HCT116 (cell line): ENCODE measurements at regions not wholly inside any gene's neighbourhood (a gene's known extent, or its start where the extent isn't known, plus 50 kb on each side); places are given as distances from the start of the nearest gene placed in this dataset.

Source experiments
- ATAC-seq: fragments of 200-7000 bp; cut with Tn5 transposase; 2 replicates; pipeline ENCODE4 v1.9.1; 2020; ENCODE audit warnings: mild to moderate bottlenecking, moderate library complexity
- BruUV-seq: library from RNA; stranded (reverse); fragments of 400-500 nt; replicated peaks from 2 replicates; lab custom pipeline; 2021; lab: Mats Ljungman, UMichigan
- CTCF ChIA-PET: fragments of 300-600 bp; sonication (Branson Sonifier 250); formaldehyde crosslinking; loops from one replicate; lab custom pipeline; 2021; ENCODE audit warnings: antibody characterized with exemption; lab: Charles Lee
- POLR2A ChIA-PET: fragments of 300-600, 350-600 bp; sonication (Branson Sonifier 250); formaldehyde crosslinking; loops from one replicate; lab custom pipeline; 2021; ENCODE audit warnings: antibody characterized with exemption; lab: Charles Lee
- RAD21 ChIA-PET, 2 experiments: fragments of 300-600 bp; sonication (Branson Sonifier 250); formaldehyde crosslinking; loops; one replicate each; lab custom pipeline; 2023; ENCODE audit warnings: low total read pairs in 2 of 2; ENCODE audit not compliant: uncharacterized antibody in 2 of 2, unreplicated experiment in 2 of 2, low non-redundant PET in 1 of 2; lab: Charles Lee
- DNase-seq: peaks from one replicate; pipeline ENCODE4 v3.0.0-alpha.2; 2010; ENCODE audit warnings: low read depth, low spot score
- H2AFZ ChIP-seq: fragments of 200-600 bp; shearing (Covaris generic), sonication (generic); 2 replicates; pipeline ENCODE4 v1.6.1; 2017; ENCODE audit warnings: low read depth, mixed run types, mixed read lengths, antibody characterized with exemption, low read length; ENCODE audit not compliant: poor library complexity, severe bottlenecking
- H3K27ac ChIP-seq: 2 replicates; pipeline ENCODE4 v1.5.1; 2012; ENCODE audit warnings: low read depth, low read length
- H3K27me3 ChIP-seq: fragments of 200-600 bp; sonication (generic); 2 replicates; pipeline ENCODE4 v1.6.1; 2016; ENCODE audit warnings: mixed run types, low read length, mixed read lengths; ENCODE audit not compliant: insufficient read depth
- H3K36me3 ChIP-seq, 2 experiments: fragments of 200-500 bp in 1 of 2; fragments of 200-600 bp in 1 of 2; sonication (Bioruptor generic) in 1 of 2; sonication (generic) in 1 of 2; 2 replicates each; pipeline versions ENCODE4 v1.5.1 to v1.6.1; 2014 to 2016; ENCODE audit warnings: low read length in 2 of 2, inconsistent platforms in 1 of 2, mixed read lengths in 1 of 2, mixed run types in 1 of 2; ENCODE audit not compliant: insufficient read depth in 2 of 2, control insufficient read depth in 1 of 2
- H3K4me1 ChIP-seq, 2 experiments: fragments of 200-600 bp in 1 of 2; sonication (generic) in 1 of 2; 2 replicates each; pipeline versions ENCODE4 v1.5.1 to v1.6.1; 2012 to 2017; ENCODE audit warnings: low read length in 2 of 2, inconsistent platforms in 1 of 2, mild to moderate bottlenecking in 1 of 2, mixed read lengths in 1 of 2, mixed run types in 1 of 2, moderate library complexity in 1 of 2; ENCODE audit not compliant: insufficient read depth in 2 of 2, control insufficient read depth in 1 of 2
- H3K4me2 ChIP-seq: fragments of 200-600 bp; sonication (generic); 2 replicates; pipeline ENCODE4 v1.6.1; 2017; ENCODE audit warnings: mixed run types, low read length, mixed read lengths
- H3K4me3 ChIP-seq, 2 experiments: fragments of 200-600 bp in 1 of 2; sonication (generic) in 1 of 2; replicated peaks in 1 of 2; 2 replicates each; pipeline ENCODE4 v1.5.1; 2011 to 2016; ENCODE audit warnings: low read length in 2 of 2, control low read depth in 1 of 2, low read depth in 1 of 2, mild to moderate bottlenecking in 1 of 2, mixed read lengths in 1 of 2, mixed run types in 1 of 2
- H3K79me2 ChIP-seq: fragments of 200-600 bp; sonication (generic); 2 replicates; pipeline ENCODE4 v1.6.1; 2017; ENCODE audit warnings: mild to moderate bottlenecking, mixed run types, low read length, moderate library complexity, mixed read lengths; ENCODE audit not compliant: insufficient read depth
- H3K9ac ChIP-seq: fragments of 200-600 bp; sonication (generic); 2 replicates; pipeline ENCODE4 v1.6.1; 2016; ENCODE audit warnings: low read length, mixed read lengths
- H3K9me2 ChIP-seq: fragments of 200-600 bp; sonication (generic), shearing (Covaris generic); 2 replicates; pipeline ENCODE4 v1.6.1; 2017; ENCODE audit warnings: mixed run types, mild to moderate bottlenecking, moderate library complexity; ENCODE audit not compliant: insufficient read depth
- H3K9me3 ChIP-seq, 2 experiments: fragments of 200-500 bp in 1 of 2; fragments of 200-600 bp in 1 of 2; sonication (Bioruptor generic) in 1 of 2; sonication (generic) in 1 of 2; 2 replicates each; pipeline ENCODE4 v1.6.1; 2014 to 2017; ENCODE audit warnings: low read length in 2 of 2, mixed read lengths in 2 of 2, inconsistent platforms in 1 of 2, low read depth in 1 of 2, mild to moderate bottlenecking in 1 of 2, mixed run types in 1 of 2, moderate library complexity in 1 of 2; ENCODE audit not compliant: control insufficient read depth in 1 of 2, insufficient read depth in 1 of 2
- H4K20me1 ChIP-seq: fragments of 200-600 bp; sonication (generic), shearing (Covaris generic); 2 replicates; pipeline ENCODE4 v1.6.1; 2017; ENCODE audit warnings: mixed run types, mild to moderate bottlenecking, moderate library complexity; ENCODE audit not compliant: insufficient read depth
- CTCF ChIP-seq, 3 experiments: fragments of 200-600 bp in 1 of 3; sonication (generic) in 1 of 3; IDR thresholded peaks in 2 of 3; conservative IDR thresholded peaks in 1 of 3; 2 replicates each; pipeline ENCODE4 v1.5.1; 2012 to 2017; ENCODE audit warnings: low read depth in 2 of 3, low read length in 2 of 3, antibody characterized with exemption in 1 of 3, borderline replicate concordance in 1 of 3, control low read depth in 1 of 3, mild to moderate bottlenecking in 1 of 3, mixed read lengths in 1 of 3, mixed run types in 1 of 3, moderate library complexity in 1 of 3; ENCODE audit not compliant: insufficient read depth in 1 of 3
- EGR1 ChIP-seq: IDR thresholded peaks from 2 replicates; pipeline ENCODE4 v1.6.1; 2012; ENCODE audit warnings: low read depth
- ELF1 ChIP-seq: IDR thresholded peaks from 2 replicates; pipeline ENCODE4 v1.6.1; 2012; ENCODE audit warnings: low read depth, borderline replicate concordance
- JUND ChIP-seq: IDR thresholded peaks from 2 replicates; pipeline ENCODE4 v1.6.1; 2012
- MAX ChIP-seq: IDR thresholded peaks from 2 replicates; pipeline ENCODE4 v1.6.1; 2012
- ZNF274 ChIP-seq: fragments of 200-500 bp; sonication (Bioruptor generic); IDR thresholded peaks from 2 replicates; pipeline ENCODE4 v1.6.1; 2014; ENCODE audit warnings: mild to moderate bottlenecking, low read depth, low read length, inconsistent platforms
- intact Hi-C: fragments of 100-400 bp; cut with micrococcal nuclease; formaldehyde crosslinking; loops from 2 replicates; pipeline ENCODE4 v1.10.0; 2022
- TF ChIP-seq, protein P1 (sequence below): IDR thresholded peaks from 2 replicates; pipeline ENCODE4 v1.6.1; 2012

DNA sequence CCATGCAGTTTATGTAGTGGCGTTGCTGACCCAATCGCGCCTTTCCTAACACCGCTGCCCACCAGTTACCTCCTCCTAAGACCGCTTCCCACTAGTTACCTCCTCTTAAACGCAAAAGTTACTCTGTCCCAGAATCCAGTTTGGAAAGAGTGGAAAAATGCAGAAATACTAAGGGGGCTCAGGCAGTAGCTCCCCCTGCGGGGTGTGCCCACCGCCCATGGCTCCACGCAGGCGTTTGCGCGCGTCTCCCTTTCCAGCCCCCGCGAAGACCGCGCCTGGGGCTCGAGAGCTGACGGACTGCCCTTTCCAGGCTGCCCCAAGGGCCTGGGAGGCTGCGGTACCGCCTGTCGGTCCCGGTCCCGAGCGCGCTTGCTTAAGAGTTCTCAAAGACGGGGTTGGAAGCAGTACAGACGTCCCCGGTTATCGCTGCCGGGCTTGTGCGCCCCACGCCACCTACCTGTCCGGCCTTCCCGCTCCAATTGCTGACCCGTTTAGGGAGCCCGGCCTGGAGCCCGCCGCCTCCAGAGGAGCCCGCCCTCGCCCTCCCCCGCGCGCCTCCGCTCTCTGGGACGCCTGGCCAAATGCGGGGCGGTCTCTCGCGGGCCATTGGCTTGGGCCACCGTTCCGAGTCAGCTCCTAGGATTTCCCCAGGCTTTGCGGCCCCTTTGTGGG lies 414.1 kb upstream of the ESRRG start (continued):
- TF ChIP-seq CTCF (IDR thresholded peaks at IDR 0.05 in 2 of 3, conservative IDR thresholded peaks at IDR 0.05 in 1 of 3; ENCODE audit: borderline replicate concordance in 1 of 3, insufficient read depth in 1 of 3, low read depth in 2 of 3, low read length in 2 of 3): no peak
- no peak for TF ChIP-seq ELF1

DNA sequence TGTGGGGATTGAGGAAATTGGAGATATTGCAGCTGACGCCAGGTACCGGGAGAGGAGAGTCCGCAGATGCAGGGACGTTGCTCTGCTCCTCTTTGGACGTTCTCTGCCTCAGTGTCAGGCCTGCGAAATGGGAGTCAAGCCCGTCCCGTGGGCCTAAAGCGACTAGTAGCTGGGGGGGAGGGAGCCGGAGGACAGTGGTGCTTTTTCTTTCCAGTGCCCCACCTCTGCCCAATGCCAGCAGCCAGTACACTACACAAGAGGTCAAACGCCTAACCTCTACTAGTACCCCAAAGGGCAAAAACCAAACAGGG lies 413.6 kb upstream of the ESRRG start:
- intact Hi-C loops: no loop called here
- POLR2A ChIA-PET: no interaction called here

More for the DNA sequence above, 413.6 kb upstream of the ESRRG start:
- Histone ChIP-seq H3K27me3 (no peaks in the 10 kb centered on the region), H3K4me3 (no peak overlapping the region), H3K27ac (no peak overlapping the region), H3K36me3 (no peaks in the 10 kb centered on the region), H2AFZ (no peak overlapping the region)
- no peak for DNase-seq
- ATAC-seq: no peak
- RAD21 ChIA-PET: no interaction called here
- no peak for TF ChIP-seq ZNF274
- no peak for TF ChIP-seq CTCF (IDR thresholded peaks at IDR 0.05 in 2 of 3, conservative IDR thresholded peaks at IDR 0.05 in 1 of 3; ENCODE audit: borderline replicate concordance in 1 of 3, insufficient read depth in 1 of 3, low read depth in 2 of 3, low read length in 2 of 3)
- no peak for TF ChIP-seq EGR1
- TF ChIP-seq MAX: no peak
- TF ChIP-seq, protein P1, sequence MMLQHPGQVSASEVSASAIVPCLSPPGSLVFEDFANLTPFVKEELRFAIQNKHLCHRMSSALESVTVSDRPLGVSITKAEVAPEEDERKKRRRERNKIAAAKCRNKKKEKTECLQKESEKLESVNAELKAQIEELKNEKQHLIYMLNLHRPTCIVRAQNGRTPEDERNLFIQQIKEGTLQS: no peak
- no peak for TF ChIP-seq JUND
- TF ChIP-seq, all 23 proteins: peak for 0
- Histone ChIP-seq H3K4me1 (no peaks in the 10 kb centered on the region), H3K9ac (no peak overlapping the region), H3K9me3 (no peaks in the 10 kb centered on the region), H3K4me2 (no peak overlapping the region), H4K20me1 (no peaks in the 10 kb centered on the region), H3K9me2 (no peaks in the 10 kb centered on the region), H3K79me2 (no peaks in the 10 kb centered on the region)
- BruUV-seq: no TSS peak
- CTCF ChIA-PET: no interaction called here
